T-helper 1 cell treated with Interleukin-12 subunit alpha and Interleukin-12 subunit beta and Interleukin-4 antibody, amounts not matched to agents 30 ng/mL and 1 ng/mL, for 36 hours (primary cell): ENCODE measurements at regions not wholly inside any gene's neighbourhood (a gene's known extent, or its start where the extent isn't known, plus 50 kb on each side); places are given as distances from the start of the nearest gene placed in this dataset.

Source experiments
- intact Hi-C: fragments of 100-400 bp; cut with micrococcal nuclease; formaldehyde crosslinking; loops from one replicate; pipeline ENCODE4 v1.15.1; 2024

DNA sequence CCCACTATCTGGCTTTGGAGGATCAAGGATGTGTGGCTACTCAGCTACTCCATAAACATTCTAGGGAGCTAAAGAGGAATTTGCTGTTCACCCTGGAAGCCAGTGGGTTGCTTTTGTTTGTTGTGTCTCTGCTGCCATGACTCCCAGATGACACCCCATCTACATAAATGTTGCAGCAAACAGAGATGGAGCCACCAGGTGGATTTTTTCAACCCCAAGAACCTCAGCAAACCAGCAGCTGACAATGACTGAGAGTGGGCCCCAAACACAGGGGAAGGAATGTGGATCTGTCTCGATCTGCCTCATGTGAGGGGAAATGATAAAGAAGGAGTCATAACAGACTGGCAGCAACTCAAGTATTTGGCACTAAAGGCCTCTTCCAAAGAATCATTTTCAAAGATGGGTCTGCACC, 132.7 kb upstream of the TNC start:
- intact Hi-C loops = no loop called here

DNA sequence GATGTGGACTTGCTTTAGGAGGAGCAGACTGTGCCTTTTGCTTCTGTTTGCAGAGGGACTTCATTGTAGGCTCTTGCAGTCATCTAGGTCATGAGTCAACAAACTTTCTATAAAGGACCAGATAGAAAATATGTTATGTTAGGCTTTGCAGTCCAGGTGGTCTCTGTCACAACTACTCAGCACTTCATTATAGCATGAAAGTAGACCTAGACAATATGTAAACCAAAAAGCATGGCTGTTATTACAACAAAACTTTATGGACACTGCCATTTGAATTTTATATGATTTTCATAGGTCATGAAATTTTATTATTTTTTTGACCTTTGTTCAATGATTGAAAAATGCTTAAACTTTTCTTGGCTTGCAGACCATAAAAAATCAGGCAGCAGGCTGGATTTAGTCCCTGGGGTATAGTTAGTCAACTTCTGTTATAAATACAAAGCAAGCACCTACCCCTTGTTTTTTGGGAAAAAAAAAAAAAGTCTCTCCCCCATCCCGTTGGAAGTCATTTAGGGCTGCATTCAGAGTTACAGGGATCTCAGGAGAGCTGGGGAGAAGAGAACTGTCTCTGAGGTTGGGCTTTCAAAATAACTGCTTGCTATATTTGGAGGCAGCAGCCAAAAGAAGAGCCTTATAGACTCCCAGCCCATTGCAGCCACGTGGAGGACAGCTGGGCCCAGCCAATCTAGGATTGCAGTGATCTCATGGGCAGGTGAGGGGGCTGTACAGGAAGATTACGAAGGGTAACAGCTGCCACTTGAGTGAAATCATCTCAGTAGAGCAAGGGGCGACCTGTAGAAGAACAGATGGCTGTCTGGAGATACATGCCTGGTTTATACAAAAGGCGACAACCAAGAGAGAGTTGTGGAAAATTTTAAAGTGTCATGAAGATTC, 136.6 kb upstream of the TNC start:
- intact Hi-C loops = no loop called here

DNA sequence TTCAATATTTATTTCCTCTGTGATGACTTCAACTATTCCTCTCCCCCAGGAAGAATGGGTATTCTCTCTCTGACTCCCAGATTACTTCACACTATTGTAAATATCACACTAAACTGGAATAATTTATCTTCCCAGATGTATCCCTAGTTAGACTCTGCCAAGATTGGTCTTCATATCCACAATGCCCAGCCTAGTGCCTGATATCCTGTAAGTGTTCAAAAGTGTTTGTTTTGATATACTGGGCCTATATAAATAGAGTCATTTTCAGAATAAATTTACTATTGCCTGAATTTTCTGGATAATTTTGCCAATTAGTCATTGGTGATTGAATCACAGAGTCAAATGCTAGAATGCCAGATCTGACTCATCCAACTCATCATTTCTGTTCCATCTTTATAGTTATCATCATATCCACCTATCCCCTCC, 143.7 kb upstream of the TNC start:
- intact Hi-C loops = no loop called here

DNA sequence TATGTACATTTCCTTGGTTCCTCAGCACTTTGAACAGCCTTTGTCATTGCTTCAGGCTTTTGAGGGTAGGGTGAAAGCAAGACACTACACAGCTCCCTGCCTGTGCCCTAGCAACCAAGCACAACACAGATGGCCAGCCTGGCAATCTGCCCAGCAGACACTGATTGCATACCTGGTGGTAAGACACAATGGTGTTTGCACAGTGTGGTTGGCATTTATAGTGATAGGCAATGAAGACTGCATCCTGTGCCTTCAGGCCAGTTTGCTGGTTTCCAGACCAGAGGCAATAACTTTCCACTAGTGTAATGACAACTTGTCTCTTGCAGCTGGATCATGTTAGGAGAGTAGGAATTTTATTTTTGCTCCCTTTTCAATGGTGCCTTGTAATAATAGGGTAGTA, 144.5 kb upstream of the TNC start:
- intact Hi-C loops = no loop called here

DNA sequence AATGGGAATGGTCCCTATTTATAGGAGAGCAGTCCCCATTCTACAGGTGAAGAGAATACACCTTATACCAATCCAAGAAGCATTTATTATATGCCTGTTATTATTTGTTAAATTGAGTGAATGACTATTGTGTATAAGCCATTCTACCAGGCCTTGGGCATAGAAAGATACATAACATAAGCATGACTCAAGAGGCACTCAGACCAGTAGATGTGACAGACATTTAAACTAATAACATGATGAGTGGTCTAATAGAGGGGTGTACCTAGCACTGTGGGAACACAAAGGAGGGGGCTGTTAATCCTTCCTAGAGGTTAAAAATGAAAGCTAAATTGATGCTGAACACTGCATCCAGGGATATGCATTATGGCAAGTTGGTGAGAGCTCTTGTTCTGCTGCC, 145.0 kb upstream of the TNC start:
- intact Hi-C loops = no loop called here

DNA sequence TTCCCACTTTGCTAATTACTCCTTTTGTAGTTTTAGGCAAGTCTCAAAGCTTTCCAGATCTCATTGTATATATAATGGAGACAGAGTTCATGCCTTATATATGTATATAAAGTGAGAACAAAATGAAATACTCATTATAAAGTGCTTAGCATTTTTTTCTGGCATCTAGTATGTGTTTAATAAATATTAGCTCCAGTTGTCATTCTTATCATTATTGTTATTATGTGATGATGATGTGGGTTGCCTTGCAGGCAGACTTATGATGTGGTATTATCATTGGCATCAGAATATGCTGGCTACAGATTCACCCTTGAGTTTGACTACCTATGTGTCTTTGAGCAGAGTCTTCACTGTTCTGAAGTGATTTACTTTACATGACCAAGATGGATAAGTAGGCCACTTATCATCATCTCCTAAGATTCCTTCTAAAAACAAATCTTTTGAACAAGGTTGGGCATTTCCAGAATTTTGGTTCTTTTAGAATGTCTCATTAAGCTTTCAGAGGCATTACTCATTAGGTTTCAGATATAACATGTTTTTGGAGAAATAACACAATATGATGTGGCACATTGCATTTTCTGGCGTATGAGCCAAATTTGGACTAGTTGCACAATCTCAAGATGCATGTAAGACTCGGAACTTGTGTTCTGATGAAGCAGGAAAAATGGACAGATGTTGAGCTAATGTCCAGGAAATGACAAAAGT, 145.6 kb upstream of the TNC start:
- intact Hi-C loops = no loop called here

DNA sequence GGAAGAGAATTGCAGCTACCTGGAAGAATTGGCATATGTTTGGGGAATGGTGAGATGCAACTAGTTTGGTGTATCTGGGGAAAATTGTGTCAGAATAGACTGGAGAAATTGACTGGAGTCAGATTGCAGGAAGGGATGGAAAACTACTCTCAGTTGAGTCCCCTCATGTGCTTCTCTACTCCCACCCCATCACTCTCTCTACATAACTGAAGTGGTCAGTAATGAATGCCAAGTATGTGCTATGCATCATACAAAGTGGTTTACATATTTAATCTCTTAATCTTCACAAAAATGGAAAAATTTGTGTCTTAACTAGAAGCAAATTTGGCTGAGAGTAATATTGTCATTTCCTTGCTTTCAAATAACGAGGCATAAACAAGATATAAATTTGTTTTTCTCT, 146.4 kb upstream of the TNC start:
- intact Hi-C loops = no loop called here

DNA sequence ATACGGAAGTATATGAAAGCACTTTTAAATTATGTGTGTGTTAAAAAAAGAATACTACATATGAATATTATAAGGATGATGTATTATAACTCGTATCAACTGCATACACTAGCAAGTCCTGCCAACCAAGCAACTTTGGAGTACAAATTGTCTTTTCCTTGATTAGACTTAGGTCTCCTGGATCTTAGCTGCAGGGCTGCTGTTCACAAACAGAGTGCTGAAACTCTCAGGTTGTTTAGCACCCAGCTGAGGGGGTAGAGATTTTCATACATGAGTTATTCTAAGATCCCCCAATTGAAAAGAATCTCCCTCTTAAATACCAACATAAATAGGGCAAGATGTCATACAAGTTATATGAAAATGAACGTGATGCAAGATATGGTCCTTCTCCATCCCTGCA, 149.8 kb upstream of the TNC start:
- intact Hi-C loops = no loop called here

DNA sequence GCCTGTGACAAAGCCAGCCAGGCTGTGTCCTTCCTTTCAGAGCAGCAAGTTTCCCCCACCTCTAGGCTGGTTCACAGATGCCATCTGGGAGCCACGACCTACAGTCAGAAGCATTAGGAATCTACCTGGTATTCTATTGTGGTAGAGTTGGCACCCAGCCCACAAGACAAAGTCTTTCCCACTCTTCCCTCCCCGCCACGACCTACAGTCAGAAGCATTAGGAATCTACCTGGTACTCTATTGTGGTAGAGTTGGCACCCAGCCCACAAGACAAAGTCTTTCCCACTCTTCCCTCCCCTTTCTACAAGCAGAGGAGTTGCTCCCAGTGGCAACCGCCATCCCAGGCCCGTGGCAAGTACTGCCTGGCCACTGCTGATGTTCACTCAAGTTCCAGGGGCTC, 157.8 kb upstream of the TNC start:
- intact Hi-C loops = no loop called here

DNA sequence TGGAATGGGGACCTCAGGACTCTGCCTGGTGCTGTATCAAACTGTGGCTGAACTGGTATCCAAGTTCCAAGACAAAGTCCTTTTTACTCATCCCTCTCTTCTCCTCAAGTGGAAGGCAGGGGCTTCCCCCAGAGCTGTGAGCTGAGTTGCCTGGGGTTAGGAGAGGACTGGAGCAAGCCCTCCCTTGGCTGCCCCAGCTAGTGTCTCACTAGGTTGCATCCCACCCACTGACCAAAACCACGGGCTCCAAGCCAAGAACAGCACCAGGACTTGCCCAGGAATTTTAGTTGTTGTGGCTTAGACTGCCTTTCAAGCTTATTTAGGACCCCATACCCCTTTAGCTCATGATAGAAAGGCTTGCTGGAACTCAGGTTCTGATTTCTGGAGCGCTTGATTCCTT, 158.7 kb upstream of the TNC start:
- intact Hi-C loops = no loop called here

DNA sequence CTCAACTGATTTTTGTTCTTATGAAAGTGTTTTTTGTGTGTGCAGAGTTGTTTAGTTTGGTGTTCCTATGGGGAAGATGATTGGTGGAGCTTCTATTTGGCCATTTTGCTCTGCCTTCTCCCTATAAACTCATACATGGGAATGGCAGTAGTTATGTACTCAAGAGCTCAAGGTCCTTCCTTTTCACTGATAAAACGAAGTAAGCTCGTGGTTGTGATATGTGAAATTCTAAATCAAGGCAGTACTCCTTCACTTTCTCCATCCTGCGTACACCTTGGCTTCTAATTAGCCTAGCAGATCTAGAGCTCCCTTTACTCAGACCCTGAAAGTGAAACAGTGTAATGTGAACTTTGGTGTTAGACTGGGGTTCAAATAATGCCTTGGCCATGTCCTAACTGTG, 159.3 kb upstream of the TNC start:
- intact Hi-C loops = no loop called here

DNA sequence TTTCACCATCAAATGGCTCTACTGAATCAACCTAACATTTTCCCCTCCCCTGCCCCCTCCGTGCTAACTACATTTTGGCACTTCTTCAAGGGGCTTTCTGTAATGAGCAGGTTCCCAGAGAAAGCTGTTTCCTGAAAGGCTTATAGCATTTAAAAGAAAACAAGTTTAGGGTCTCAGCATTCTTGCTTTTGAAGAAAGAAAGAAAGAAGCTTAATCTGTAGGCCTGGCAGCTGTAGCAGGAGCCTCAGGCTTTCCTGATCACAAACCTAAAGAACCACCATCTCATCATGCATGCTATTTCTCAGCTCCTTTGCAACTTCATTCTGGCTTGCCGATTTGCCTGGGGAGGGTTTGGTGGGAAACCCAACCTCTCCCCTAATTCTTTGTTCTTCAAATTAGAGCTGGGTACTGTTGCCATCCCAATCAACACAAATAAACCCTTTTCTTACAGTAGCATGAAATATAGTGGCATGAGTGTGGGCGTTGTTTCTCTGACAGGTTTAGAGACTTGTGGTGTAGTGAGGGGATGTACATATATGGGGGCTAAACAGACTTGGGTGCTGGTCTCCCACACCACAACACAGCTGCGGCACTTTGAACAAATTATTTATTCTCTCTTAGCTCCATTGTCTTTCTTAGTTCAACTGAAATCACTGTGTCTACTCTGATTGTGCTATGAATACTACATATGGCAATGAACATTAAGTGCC, 160.5 kb upstream of the TNC start:
- intact Hi-C loops = no loop called here

DNA sequence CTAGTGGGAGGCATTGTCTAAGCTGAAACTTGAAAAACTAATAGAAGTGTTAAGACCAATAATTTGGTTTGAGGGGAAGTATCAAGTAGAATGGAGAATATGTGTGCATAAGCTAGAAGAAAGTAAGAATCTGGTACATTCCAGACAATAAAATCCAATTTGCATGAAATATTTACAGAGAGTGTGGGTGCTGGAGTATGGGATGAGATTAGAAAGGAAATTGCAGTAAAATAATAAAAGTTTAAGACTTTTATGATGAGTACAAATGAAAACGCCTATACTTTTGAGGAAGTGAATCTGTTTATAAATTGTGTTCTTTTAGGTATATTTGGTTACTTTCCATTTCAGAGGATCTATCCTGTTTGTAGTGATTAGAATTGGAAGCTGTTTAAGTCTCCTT, 165.4 kb upstream of the TNC start:
- intact Hi-C loops = no loop called here

DNA sequence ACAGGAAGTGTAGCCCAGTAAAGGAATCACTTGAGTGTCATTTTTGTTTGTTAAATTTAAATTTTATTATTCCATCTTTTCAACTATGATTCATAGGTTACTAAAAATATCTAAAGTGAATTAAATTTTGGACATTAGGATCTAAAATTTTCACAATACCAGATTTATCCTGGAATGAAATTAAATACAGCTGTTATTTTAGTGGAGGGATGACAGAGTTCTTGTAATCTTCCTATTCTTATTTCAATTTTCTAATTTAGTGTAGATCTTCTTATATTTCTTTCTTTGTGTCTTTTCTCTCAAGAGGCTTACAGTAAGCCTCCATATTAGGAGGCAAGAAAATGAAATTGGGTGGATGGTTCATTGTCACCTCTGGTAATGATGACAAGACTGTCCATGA, 167.9 kb upstream of the TNC start:
- intact Hi-C loops = no loop called here

DNA sequence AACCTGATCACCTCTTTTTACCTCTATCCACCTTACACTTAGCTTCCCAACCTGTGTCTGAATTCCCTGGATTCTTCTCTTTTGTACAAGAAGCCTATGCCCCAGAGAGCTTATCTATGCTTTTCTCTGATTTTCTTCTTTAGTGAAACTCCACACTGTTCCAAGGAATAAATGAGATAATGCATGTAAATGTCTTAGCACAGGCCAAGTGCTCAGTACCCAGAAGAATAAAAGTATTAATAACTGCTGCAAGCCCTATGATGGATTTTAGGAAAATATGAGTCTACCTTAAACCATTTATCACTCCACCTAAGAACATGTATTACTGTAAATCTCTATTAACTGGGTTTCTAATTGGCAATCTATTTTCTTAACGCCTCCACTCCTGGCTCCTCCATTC, 168.5 kb upstream of the TNC start:
- intact Hi-C loops = no loop called here

DNA sequence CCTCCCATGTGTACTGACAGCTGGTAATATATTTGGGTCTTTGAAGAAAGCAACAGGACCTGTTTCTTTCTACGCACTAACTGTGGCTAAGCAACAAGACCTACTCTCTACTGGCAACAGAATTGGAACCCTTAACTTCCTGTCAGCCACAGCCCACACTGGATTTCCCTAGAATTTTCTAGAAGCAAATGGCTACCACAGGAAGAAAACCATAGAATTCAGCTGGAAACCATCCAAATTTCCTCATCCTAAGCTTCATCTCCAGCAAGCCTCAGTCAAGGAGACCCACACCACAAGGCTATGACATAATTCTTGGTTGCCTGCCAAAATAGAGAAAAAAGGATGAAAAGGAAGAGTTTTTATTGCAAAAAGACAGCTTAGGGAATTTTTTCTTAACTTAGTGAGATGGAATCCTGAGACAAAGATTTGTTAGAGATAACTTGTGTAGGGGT, 171.8 kb upstream of the TNC start:
- intact Hi-C loops = no loop called here

DNA sequence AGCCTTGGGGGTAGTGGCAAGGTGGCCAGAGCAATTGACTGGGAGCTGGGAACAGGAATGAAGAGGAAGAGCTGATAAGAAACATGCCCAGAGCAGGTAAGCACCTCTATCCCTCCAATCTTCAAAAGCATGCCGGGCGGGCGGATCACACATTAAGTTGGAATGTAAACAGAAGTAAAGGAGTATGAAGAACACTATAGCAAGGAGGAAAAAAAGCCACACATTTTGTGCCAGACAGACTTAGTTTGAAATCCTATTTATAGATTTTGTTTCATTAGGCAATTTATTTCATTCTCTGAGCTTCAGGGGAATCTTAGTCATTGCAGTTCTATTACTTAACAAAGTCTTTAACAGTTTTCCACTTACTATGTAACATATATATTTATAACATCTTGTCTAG, 173.9 kb upstream of the TNC start:
- intact Hi-C loops = no loop called here

DNA sequence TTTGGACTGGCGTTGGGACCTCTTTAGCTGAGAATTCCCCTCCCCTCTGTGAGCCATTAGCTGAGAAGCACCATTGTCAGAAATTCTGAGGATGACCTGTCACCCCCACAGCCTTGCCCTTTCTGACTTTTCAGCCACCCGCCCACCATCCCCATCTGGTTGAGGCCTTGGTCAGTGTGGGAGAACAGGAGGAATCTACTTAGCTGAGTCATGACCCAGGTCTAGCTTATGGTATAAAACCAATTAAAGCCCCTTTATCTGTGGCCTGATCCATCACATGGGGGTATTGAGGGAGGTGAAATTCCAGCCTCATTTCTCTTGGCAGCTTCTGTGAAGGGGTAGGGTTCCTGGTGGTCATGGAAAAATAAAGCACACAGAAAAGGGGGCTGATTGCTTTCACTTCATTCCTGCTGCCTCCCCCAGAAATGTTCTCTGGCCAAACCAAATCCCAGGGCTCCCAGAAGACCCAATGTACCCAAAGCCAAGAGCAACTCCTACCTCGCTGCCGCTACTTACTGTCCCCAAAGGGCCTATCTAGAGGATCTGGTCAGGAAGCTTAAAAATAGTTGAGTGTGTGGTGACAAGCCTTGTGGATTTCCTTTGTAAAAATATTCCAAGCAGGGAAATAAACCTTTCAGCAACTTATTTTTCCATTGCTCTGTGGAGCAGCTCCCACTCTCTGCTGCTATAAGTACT, 174.8 kb upstream of the TNC start:
- intact Hi-C loops = no loop called here

DNA sequence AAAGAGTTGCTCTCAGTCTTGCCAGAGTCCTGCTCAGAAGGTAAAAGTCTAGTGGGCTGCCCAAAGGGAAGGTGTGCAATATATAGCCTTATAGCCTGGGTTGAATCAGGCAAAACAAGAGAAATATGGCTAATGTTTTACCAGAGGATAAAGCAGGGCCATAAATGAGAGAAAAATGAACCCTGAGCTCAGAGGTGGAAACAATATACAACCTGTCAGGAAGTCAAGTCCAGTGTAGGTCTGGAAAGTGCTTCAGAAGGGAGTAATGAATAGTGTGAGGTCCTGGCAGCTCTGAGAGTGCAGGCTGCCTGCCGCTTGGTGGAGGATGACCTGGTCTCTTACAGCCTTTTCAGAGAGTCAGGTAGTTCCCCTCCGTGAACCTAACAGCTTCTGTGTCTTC, 177.8 kb upstream of the TNC start:
- intact Hi-C loops = no loop called here

DNA sequence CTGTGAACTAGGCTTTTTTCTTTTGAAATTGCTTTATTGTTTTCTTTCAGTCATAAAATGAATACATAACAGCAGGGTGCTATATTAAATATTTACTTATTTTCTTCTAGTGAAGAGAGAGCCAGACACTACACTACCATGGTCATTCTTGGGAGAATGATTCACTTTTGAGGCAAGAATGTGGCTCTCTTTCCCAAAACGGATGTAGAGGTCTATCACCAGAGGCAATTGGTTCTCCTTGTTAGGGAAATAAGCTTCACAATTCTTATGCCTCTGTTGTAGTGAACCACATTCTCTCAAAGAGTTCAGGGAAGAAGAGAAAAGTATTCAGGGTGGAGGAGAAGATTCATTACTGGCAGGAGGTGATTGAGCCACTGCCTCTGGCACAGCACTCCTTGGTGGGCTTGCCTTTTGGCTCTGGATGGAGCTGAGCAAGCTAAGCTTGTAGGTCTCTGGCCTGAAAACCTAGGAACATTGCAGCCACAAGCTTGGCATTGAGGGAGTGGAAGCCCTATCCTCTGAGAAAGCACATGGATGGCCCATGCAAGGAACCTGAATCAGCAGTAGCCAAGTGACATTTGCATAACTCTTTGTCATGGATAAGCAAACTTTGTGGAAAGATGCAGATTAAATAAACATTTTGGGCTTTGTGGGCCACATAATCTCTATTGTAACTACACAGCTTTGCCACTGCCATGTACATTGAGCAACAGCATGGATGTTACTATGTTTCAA, 179.0 kb upstream of the TNC start:
- intact Hi-C loops = no loop called here

DNA sequence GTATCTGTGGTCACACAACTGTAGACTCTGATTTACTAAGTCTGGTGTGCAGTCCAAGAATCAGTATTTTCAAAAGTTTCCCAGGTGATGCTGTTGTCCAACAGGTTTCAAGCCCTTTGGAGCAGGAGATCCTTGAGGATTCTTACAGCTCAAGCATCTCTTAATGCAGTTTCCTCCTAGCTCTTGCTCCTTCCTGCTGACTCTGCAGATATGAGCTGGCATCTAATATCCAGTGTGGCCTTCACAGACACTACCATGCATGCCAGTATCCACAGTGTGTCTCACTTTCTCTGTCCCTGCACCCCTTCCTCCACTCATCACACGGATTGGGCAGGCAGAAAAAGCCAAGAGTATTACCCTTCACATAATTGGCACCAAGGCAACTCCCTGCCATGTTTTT, 182.2 kb upstream of the TNC start:
- intact Hi-C loops = no loop called here
